GM19351 (cell line): ENCODE measurements at regions not wholly inside any gene's neighbourhood (a gene's known extent, or its start where the extent isn't known, plus 50 kb on each side); places are given as distances from the start of the nearest gene placed in this dataset.
"Not testable (repeated sequence)": the region's sequence is repeated elsewhere in the genome, so short reads cannot be mapped to it uniquely, and the experiment has no call there.

ENCODE experiments used
- ATAC-seq: cut with Tn5 transposase; IDR thresholded peaks from one replicate; pipeline ENCODE4 v1.9.1; 2021; ENCODE audit warnings: mild to moderate bottlenecking, moderate library complexity; ENCODE audit not compliant: unreplicated experiment

DNA sequence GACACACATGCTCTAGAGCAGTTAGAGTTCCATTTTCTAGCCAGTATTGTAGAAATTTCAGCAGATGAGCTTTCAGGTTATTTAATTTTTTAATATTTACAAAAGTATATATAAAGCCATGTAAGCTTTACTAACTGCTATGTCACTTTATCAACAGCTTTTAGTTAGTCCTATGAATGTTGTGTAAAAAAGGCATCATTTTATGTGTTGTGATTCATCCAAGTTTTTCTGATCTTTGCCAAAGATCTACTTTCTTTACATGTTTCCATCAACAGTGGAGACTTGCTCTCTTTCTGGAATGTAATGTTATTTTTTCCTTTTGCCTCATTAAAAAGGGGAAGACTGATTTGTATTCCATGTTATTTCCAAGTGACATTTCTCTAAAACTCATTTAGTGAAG, 125.2 kb upstream of the TFPI start:
- ATAC-seq, result no peak

DNA sequence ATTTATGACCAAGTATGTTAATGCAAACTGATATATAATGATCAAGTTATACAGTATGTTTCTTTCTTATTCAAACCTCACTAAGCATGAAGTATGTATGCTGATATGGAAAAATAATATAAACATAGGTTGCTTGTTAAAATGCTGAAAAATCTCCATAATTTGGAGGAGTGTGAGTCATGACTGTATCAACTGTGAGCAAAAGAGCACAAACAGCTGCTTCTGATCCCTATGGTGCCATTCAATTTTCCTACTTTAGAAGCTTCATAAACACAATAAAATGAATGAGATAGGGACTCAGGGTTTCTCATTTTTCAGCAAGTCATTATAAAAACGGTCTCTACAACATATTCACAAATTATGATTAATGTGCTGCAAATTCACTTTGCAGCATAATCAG, 129.9 kb upstream of the TFPI start:
- no peak for ATAC-seq

DNA sequence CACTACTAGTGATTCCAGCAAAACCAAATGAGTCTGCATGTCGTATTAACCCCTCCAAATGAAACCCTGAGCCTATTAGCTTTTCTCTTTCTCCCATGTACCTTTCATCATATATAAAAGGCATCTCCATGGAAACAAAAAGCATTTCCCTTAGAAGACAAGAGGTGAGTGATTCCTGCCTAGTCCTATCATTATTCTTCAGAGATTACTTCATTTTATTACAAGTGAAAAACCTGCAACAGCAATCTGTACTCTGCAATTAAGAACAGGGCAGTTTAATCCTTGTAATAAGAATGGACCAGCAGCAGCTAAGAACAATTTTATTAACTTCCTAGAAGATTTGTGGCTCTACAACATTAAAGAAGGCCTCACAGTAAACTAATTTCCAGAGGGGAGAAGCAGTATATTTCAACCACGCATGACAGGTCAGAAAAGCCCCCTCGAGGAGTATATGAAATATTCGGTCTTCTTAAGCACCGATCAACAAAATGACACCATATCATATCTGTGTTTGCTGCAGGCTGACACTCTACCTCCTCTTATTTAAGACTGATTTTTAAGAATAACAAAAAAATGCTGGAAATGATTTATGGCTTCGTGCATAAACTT, 132.3 kb upstream of the TFPI start:
- ATAC-seq, result no peak

DNA sequence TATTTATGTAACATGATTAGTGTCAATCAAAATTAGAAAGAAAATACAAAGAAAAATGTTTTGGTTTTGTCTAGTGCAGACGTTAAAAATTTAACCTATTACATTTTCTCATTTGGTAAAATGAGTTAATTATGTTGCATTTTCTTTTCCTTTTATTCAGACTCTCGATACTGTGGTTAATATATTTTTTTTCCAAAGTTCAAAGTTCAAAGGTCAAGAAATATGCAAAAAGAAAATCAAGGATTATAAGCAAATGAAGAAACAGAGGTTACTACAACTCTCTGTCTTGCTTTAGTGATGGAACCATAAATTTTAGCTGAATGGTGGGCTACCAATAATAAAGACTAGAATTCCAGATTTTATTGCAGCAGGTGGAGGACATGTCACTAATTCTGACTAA, 133.3 kb upstream of the TFPI start:
- ATAC-seq, result no peak

DNA sequence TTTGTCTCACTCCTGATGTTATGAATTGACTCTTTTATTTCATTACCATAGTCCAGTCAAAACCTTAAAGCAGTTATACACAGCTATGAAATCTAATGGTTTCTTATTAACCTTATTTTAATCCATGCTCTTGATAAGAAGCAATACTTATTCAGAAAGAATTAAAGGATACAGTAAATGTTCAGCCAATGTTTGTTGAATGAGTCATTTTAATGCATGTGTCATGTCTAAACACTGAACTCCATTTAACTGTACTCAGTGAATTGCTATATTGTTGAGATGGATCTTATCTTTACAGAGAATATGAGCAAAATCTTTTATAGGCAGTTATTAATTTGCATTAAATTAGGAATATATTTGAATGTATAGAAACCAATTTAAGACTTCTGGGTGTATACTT, 135.1 kb upstream of the TFPI start:
- no peak for ATAC-seq

DNA sequence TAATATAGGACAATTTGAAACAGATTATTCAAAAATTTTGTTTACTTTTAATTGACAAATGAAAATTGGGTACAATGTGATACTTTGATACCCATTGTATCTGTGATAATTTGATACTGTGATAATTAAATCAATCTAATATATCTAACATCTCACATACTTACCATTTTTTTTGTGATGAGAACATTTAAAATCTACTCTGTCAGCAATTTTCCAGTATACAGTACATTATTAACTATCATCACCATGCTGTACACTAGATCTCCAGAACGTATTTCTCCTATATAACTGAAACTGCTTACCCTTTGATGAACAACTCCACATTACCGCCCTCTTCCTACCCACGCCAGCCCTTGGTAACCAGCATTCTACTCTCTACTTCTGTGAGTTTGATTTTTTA, 139.7 kb upstream of the TFPI start:
- no peak for ATAC-seq

DNA sequence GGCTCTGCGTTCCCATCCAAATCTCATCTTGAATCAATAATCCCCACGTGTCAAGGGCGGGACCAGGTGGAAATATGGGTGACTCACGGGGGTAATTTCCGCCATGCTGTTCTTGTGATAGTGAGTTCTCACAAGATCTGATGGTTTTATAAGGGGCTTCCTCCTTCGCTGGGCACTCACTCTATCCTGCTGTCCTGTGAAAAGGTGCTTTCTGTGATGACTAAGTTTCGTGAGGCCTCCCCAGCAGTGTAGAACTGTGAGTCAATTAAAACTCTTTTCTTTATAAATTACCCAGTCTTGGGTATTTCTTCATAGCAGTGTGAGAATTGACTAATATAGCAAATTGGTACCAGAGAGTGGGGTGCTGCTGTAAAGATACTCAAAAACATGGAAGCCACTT, 142.4 kb upstream of the TFPI start:
- not testable (repeated sequence) for ATAC-seq

DNA sequence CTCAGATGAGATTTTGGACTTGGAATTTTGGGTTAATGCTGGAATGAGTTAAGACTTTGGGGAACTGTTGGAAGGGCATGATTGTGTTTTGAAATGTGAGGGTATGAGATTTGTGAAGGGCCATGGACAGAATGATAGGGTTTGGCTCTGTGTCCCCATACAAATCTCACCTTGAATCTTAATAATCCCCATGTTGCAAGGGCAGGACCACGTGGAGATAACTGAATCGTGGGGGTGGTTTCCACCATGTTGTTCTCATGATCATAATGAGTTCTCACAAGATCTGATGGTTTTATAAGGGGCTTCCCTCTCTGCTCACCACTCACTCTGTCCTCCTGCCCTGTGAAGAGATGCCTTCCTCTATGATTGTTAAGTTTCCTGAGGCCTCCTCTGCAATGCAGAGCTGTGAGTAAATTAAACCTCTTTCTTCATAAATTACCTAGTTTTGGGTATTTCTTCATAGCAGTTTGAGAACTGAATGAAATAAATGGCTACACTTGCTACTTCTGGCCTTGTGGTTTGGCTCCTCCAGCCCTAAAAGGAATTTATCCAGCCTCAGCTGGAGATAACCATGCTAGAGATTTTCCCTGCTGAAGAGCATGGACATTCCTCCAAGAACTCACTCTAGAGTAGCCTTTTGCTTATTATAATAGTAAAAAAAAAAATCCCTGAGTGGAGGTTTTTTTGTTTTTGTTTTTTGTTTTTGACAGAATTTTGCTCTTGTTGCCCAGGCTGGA, 144.3 kb upstream of the TFPI start:
- ATAC-seq, result no peak

DNA sequence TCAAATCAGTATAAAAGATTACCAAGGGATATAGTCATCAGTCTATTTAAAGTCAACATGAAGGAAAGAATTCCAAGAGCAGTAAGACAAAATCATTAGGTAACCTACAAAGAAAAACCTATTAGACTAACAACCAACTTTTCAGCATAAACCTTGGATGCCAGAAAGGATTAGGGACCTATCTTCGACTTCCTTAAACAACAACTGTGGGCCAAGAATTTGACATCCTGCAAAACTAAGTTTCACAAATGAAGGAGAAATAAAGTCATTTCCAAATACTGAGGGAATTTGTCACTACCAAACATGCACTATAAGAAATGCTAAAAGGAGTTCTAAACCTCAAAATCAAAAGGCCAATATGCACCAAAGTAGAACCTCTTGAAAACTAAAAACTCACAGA, 147.9 kb upstream of the TFPI start:
- no peak for ATAC-seq

DNA sequence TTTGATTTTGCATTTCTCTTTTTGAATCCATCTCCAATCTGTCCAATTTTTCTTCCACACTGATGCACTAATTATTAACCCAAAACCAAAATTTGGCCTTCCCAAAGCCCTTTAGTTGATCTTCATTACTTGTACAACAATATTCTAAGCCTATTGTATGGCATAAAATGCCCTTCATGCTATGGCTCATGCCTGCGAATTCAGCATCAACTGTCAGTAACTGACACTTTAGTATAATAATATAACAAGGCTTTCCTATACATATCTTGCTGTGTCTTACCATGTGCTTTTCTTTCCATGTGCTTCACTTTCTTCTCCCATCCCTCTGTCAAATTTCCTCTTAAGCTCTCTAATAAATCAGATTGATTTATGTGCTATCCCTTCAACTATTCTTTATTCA, 154.0 kb upstream of the TFPI start:
- no peak for ATAC-seq

DNA sequence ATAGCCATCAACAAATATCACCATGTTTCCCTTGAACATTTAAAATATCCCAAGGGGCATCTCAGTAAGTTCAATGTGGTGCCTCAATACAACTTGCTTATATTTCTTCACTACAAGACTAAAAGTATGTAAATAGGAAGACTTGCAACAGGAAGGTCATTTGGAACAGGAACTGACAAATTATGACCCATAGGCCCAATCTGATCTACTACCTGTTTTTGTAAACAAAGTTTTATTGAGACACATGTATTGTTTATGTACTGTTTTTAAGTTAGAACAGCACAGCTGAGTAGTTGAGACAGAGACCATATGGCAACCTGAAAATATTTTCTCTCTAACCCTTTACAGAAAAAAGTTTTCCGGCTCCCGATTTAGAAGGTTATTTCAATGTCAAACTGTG, 154.8 kb upstream of the TFPI start:
- no peak for ATAC-seq

DNA sequence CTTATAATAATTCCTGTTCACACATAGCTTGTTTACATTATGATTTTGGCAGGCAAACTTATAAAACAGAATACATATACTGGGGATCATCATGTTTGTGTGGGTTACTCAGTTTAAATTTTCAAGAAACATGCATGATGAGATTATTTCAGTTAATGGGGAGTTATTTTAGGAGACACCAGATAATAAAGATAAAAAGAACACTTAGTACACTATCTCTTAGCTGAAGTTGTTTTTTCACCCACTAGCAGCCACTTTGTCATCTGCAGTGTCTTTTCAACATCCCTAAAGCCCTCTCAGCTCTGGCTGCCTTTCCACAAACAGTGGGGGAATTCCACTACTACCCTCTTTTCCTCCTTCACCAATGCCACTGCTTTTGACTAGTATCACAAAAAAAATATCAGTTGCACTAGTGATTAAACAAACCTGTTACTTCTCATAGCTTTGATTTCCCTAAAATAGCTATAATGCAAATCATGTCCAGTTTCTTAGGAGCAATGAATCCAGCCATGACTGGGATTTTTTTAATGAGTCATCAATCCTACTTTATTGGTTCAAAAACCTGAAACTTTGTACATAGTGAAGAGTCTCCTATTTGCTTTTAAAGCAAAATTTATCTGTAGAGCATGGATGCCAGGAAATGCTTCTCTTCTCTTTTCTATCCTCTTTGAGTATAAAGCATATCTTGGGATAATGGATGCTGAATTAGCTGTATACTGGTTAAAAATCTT, 156.7 kb upstream of the TFPI start:
- no peak for ATAC-seq

DNA sequence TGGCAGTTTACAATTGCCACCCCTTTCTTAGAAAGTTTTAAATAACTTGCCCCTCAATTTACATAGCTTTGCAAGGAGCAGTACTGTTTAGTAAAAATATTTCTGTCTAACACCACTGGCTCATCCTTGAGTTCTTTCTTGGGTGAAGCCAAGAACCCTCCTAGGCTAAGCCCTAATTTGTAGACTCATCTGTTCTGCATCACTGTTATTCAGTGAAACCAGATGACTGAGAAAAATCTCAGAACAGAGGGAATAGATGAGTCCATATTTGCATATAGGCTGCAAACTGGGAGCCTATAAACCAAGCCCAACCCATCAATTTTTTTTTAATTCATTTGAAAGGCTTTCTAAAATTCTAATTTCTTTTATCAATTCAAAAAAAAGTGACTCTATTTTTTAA, 161.4 kb upstream of the TFPI start:
- ATAC-seq, result no peak

DNA sequence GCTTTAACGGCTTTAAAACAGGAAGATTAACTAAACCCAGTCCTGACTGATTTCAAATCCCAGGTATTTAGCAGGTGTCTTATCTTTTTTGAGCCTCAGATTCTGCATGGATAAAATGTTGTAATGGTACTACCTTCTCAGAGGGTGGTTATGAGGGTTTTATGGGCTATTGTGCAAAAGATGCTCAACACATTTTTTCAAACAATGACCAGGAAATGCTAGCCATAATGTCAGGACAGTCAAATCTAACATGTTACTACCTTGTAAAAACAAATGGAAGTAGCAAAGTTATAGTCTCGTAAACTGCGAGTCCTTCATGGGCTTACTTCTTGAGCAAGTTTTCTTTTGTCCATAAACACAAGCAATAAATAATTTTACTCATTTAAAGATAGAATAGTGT, 162.1 kb upstream of the TFPI start:
- no peak for ATAC-seq

DNA sequence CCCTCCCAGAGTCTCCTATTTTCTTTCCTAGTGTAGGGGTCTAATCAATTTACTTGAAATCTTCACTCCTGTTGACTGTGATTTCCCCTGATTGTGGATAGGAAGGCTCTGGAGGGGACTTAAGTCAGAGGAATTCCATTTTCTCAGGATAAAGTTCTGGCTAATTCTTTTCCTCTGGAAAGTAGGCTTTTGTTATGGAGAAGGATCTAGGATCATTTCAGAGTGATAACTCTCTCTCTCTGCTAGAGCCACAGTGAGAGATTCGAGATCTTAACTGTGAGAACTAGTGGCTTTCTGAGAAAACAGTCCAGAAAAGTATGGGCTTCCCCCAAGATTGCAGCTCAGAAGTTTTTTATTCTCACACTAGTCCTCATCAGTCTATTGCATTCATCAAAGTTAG, 163.9 kb upstream of the TFPI start:
- no peak for ATAC-seq

DNA sequence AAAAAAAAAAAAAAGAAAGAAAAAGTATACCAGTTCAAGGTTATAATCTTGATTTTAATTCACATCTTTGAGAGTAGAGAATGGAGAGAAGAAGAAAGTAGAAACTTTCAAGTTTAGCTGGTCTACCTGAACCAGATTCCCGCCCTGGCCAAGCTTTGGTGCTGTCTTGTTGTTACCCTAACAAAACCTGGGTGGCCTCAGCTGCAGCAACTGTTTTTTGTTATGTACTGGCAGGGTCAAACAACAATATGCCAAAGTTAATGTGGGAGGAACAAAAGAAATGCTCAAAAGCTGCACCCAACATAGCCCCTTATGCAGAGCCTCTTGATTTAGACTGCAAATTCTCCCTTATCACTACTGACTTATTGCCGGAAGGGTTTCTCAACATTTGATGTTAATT, 165.3 kb upstream of the TFPI start:
- no peak for ATAC-seq

DNA sequence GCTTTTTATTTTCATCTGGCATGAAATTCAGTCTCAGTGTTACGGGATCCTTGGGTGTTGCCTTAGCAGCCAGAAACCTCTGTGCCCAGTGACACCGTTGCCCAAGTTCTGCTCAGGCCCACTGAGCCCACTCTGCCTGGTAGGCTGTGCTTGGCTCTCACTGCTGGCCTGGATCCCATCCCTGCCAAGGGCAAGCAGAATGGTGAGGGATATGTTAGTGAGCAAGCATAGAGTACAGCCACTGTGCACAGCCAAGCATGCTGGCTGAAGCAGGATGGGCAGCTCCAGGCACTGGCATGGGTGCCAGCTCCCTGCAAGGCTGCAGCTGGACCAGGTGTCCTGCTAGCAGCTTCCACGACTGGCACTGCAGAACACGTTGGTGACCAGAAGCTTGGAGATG, 194.7 kb upstream of the TFPI start:
- no peak for ATAC-seq

DNA sequence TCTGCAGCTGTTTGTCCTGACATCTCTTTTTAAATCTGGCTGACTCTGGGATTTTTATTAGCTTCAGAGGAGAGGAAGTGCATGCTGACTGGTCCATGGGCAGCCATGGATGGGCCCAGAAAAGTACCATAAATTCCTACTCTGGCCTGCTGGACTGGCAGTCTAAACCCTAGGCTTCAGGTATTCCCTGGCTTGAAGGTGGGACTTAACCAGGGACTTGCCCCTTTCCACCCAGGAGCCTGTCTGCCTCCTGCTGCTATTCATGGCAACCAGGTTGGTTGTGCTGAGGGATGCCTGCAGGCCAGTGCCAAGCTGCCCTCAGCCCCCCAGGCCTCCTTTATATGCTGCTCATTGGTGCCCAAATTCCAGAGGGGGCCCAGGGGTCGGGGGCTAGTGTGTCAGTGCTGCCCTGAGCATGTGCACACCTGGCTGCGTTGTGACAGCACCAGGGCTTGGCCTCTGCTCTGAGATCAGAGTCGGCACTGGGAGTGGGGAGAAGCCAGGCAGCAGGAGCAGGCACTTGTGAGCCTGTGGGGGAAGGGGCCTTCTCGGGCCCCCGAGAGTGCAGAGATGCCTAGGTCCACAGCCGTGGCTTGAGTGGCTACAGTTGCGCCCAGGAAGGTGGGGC, 195.7 kb upstream of the TFPI start:
- ATAC-seq, result no peak

DNA sequence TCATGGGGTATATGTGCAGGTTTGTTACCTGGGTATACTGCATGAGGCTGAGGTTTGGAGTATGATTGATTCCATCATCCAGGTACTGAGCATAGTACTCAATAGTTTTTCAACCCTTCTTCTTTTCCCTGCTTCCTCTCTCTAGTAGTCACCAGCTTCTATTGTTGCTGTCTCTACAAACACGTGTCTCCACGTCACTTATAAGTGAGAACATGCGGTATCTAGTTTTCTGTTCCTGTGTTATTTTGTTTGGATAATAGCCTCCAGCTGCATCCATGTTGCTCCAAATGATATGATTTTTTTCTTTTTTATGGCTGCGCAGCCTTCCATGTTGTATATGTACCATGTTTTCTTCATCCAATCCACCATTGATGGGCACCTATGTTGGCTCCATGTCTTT, 214.8 kb upstream of the TFPI start:
- ATAC-seq, result no peak

DNA sequence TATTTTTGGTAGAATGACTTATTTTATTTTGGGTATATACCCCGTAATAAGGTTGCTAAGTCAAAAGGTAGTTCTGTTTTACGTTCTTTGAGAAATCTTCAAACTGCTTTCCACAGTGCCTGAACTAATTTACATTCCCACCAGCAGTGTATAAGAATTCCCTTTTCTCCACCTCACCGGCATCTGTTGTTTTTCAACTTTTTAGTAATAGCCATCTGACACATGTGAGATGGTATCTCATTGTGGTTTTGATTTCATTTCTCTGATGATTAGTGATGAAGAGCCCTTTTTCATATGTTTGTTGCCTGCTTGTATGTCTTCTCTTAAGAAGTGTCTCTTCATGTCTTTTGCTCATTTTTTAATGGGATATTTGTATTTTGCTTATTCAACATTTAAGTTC, 215.2 kb upstream of the TFPI start:
- no peak for ATAC-seq

DNA sequence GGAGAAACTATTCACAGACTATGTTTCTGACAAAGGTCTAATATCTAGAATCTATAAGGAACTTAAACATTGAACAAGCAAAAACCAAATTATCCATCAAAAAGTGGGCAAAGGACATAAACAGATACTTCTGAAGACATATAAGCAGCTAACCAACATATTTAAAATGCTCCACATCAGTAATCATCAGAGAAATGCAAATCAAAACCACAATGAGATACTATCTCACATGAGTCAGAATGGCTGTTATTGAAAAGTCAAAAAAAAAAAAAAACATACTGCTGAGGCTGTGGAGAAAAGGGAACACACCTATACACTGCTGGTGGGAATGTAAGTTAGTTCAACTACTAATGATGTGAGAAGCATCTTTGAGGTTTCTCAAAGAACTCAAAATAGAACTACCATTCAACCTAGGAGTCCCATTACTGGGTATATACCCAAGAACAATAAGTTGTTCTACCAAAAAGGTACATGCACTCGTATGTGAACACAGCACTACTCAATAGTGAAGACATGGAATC, 220.4 kb upstream of the TFPI start:
- ATAC-seq, result peak; percentile 84

DNA sequence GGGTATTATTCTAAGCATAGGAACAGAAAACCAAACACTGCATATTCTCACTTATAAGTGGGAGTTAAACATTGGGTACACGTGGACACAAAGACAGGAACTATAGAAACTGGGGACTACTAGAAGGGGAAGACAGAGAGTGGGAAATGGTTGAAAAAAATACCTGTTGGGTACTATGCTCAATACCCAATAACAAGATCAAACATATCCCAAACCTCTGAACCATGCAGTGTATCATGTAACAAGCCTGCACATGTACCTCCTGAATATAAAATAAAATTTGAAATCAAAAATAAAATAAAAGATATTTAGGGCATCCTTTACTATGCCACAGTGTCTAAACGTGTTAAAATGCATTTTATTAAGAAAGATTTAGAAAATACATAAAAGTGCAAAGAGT, 221.0 kb upstream of the TFPI start:
- ATAC-seq, result peak; percentile 4
